IMR-90 (cell line): ENCODE measurements at regions not wholly inside any gene's neighbourhood (a gene's known extent, or its start where the extent isn't known, plus 50 kb on each side); places are given as distances from the start of the nearest gene placed in this dataset.

Experiments
- ATAC-seq: fragments of 200-7000 bp; cut with Tn5 transposase; 2 replicates; pipeline ENCODE4 v1.9.1; 2020; ENCODE audit warnings: low read depth, mild to moderate bottlenecking, moderate library complexity
- BruUV-seq: library from RNA; stranded (reverse); fragments of 400-500 nt; replicated peaks from 2 replicates; lab custom pipeline; 2021; lab: Mats Ljungman, UMichigan
- CTCF ChIA-PET: fragments of 300-600 bp; formaldehyde crosslinking; extraction: SDS; loops from one replicate; lab custom pipeline; 2021; ENCODE audit warnings: antibody characterized with exemption; lab: Yijun Ruan, JAX
- POLR2A ChIA-PET: fragments of 300-600 bp; sonication (Branson Sonifier 250); formaldehyde crosslinking; loops from one replicate; lab custom pipeline; 2022; ENCODE audit warnings: antibody characterized with exemption; ENCODE audit not compliant: unreplicated experiment; lab: Charles Lee
- DNase-seq: peaks from one replicate; pipeline ENCODE4 v3.0.0; 2013
- H2AFZ ChIP-seq: replicated peaks from 2 replicates; pipeline ENCODE3; 2013; ENCODE audit warnings: low read length, mild to moderate bottlenecking; ENCODE audit not compliant: poor library complexity
- H2AK5ac ChIP-seq: 2 replicates; pipeline ENCODE4 v1.6.1; 2013; ENCODE audit warnings: low read depth, low read length, inconsistent platforms
- H2AK9ac ChIP-seq: replicated peaks from 2 replicates; pipeline ENCODE3; 2013; ENCODE audit warnings: mild to moderate bottlenecking, low read depth, low read length, moderate library complexity; ENCODE audit not compliant: poor library complexity
- H2BK120ac ChIP-seq: 2 replicates; pipeline ENCODE4 v1.6.1; 2013; ENCODE audit warnings: low read depth, low read length, inconsistent platforms
- H2BK15ac ChIP-seq: 3 replicates; pipeline ENCODE4 v1.6.1; 2013; ENCODE audit warnings: low read depth, low read length, inconsistent platforms
- H2BK20ac ChIP-seq: 2 replicates; pipeline ENCODE4 v1.6.1; 2013; ENCODE audit warnings: low read depth, mild to moderate bottlenecking, inconsistent platforms, low read length, moderate library complexity
- H2BK5ac ChIP-seq: 2 replicates; pipeline ENCODE4 v1.6.1; 2013; ENCODE audit warnings: mild to moderate bottlenecking, low read depth, low read length, inconsistent platforms; ENCODE audit not compliant: poor library complexity, severe bottlenecking
- H3K14ac ChIP-seq: replicated peaks from 2 replicates; pipeline ENCODE4 v1.6.1; 2013; ENCODE audit warnings: low read depth, low read length, inconsistent platforms
- H3K18ac ChIP-seq: 2 replicates; pipeline ENCODE4 v1.6.1; 2013; ENCODE audit warnings: low read depth, low read length, control low read depth
- H3K23ac ChIP-seq: 2 replicates; pipeline ENCODE4 v1.6.1; 2013; ENCODE audit warnings: low read depth, low read length, inconsistent platforms
- H3K27ac ChIP-seq: 2 replicates; pipeline ENCODE4 v1.5.1; 2013; ENCODE audit warnings: mild to moderate bottlenecking, control low read depth, low read length; ENCODE audit not compliant: insufficient read depth
- H3K27me3 ChIP-seq: 2 replicates; pipeline ENCODE4 v1.6.1; 2013; ENCODE audit warnings: low read length; ENCODE audit not compliant: control insufficient read depth, insufficient read depth
- H3K36me3 ChIP-seq: 2 replicates; pipeline ENCODE4 v1.6.1; 2013; ENCODE audit warnings: low read length, mixed read lengths; ENCODE audit not compliant: control insufficient read depth, insufficient read depth
- H3K4ac ChIP-seq: 2 replicates; pipeline ENCODE4 v1.6.1; 2013; ENCODE audit warnings: low read depth, low read length, inconsistent platforms
- H3K4me1 ChIP-seq: 2 replicates; pipeline ENCODE4 v1.6.1; 2013; ENCODE audit warnings: low read length, mixed read lengths; ENCODE audit not compliant: control insufficient read depth, insufficient read depth
- H3K4me2 ChIP-seq: 2 replicates; pipeline ENCODE4 v1.6.1; 2013; ENCODE audit warnings: low read depth, mild to moderate bottlenecking, control low read depth, low read length, moderate library complexity
- H3K4me3 ChIP-seq: 2 replicates; pipeline ENCODE4 v1.5.1; 2013; ENCODE audit warnings: low read depth, mild to moderate bottlenecking, control low read depth, low read length, moderate library complexity; ENCODE audit not compliant: insufficient read depth
- H3K56ac ChIP-seq: 2 replicates; pipeline ENCODE4 v1.6.1; 2013; ENCODE audit warnings: low read length, inconsistent platforms; ENCODE audit not compliant: insufficient read depth; ENCODE audit errors: extremely low read depth
- H3K79me1 ChIP-seq, 2 experiments: 2 replicates each; pipeline ENCODE4 v1.6.1; 2013; ENCODE audit warnings: low read length in 2 of 2, inconsistent platforms in 1 of 2, low read depth in 1 of 2
- H3K9ac ChIP-seq: 2 replicates; pipeline ENCODE4 v1.6.1; 2013; ENCODE audit warnings: low read depth, low read length, control low read depth
- H3K9me1 ChIP-seq: 2 replicates; pipeline ENCODE4 v1.6.1; 2013; ENCODE audit warnings: low read length, inconsistent platforms; ENCODE audit not compliant: insufficient read depth
- H3K9me3 ChIP-seq: 2 replicates; pipeline ENCODE4 v1.6.1; 2013; ENCODE audit warnings: low read length; ENCODE audit not compliant: control insufficient read depth, insufficient read depth
- H4K20me1 ChIP-seq: 2 replicates; pipeline ENCODE4 v1.6.1; 2013; ENCODE audit warnings: low read length, inconsistent platforms; ENCODE audit not compliant: insufficient read depth
- H4K5ac ChIP-seq: 2 replicates; pipeline ENCODE4 v1.6.1; 2013; ENCODE audit warnings: mild to moderate bottlenecking, low read depth, low read length, control low read depth
- H4K8ac ChIP-seq, 2 experiments: 2 replicates each; pipeline ENCODE4 v1.6.1; 2013; ENCODE audit warnings: low read depth in 2 of 2, low read length in 2 of 2, control low read depth in 1 of 2, inconsistent platforms in 1 of 2
- H4K91ac ChIP-seq: 2 replicates; pipeline ENCODE4 v1.6.1; 2013; ENCODE audit warnings: low read depth, low read length, inconsistent platforms; ENCODE audit not compliant: insufficient read depth
- BHLHE40 ChIP-seq: fragments of 150-350 bp; IDR thresholded peaks from 2 replicates; pipeline ENCODE4 v1.6.1; 2016; ENCODE audit warnings: mild to moderate bottlenecking, low read depth, low read length
- CHD1 ChIP-seq: IDR thresholded peaks from 2 replicates; pipeline ENCODE4 v1.6.1; 2012; ENCODE audit warnings: low read depth, low read length, improper control_type of control experiment
- FOS ChIP-seq: fragments of 150-350 bp; IDR thresholded peaks from 2 replicates; pipeline ENCODE4 v1.6.1; 2016; ENCODE audit warnings: low read depth, low read length
- MAFK ChIP-seq: IDR thresholded peaks from 2 replicates; pipeline ENCODE4 v1.6.1; 2012; ENCODE audit warnings: low read depth, low read length, improper control_type of control experiment
- MAZ ChIP-seq: IDR thresholded peaks from 2 replicates; pipeline ENCODE4 v1.6.1; 2012; ENCODE audit warnings: low read depth, mild to moderate bottlenecking, low read length, improper control_type of control experiment, moderate library complexity, borderline replicate concordance
- MXI1 ChIP-seq: IDR thresholded peaks from 2 replicates; pipeline ENCODE4 v1.6.1; 2012; ENCODE audit warnings: low read depth, mild to moderate bottlenecking, low read length, moderate library complexity, borderline replicate concordance
- NFE2L2 ChIP-seq: fragments of 150-350 bp; IDR thresholded peaks from 2 replicates; pipeline ENCODE4 v1.6.1; 2016; ENCODE audit warnings: low read depth, mild to moderate bottlenecking, low read length
- POLR2A ChIP-seq: IDR thresholded peaks from 2 replicates; pipeline ENCODE4 v1.6.1; 2012; ENCODE audit warnings: mild to moderate bottlenecking, low read depth, low read length
- RAD21 ChIP-seq: IDR thresholded peaks from 2 replicates; pipeline ENCODE4 v1.6.1; 2012; ENCODE audit warnings: low read length, improper control_type of control experiment
- RCOR1 ChIP-seq: IDR thresholded peaks from 2 replicates; pipeline ENCODE4 v1.6.1; 2012; ENCODE audit warnings: mild to moderate bottlenecking, low read length, improper control_type of control experiment; ENCODE audit not compliant: insufficient replicate concordance
- RFX5 ChIP-seq: IDR thresholded peaks from 2 replicates; pipeline ENCODE4 v1.8.0; 2012; ENCODE audit warnings: low read depth, mild to moderate bottlenecking, low read length, moderate library complexity
- SMC3 ChIP-seq: fragments of 150-350 bp; IDR thresholded peaks from 2 replicates; pipeline ENCODE4 v1.6.1; 2016; ENCODE audit warnings: low read depth, mild to moderate bottlenecking, antibody characterized with exemption, low read length, moderate library complexity
- WGBS, 2 experiments: methylation state at CpG; one replicate each; pipeline versions ENCODE4 v1.1.5 to v1.1.7; 2013; ENCODE audit warnings: missing lambda C conversion rate in 2 of 2; ENCODE audit not compliant: insufficient read length in 1 of 2; ENCODE audit errors: extremely low coverage in 2 of 2; 5-methylcytosine and 5-hydroxymethylcytosine counted together
- dilution Hi-C: fragments of 300-500 bp; cut with HindIII; formaldehyde crosslinking; loops from one replicate; pipeline ENCODE4 v1.14.3; 2018; ENCODE audit warnings: low sequenced_read_pairs; ENCODE audit not compliant: unreplicated experiment
- in situ Hi-C: fragments of 300-500 bp; cut with MboI; formaldehyde crosslinking; loops from 3 replicates; pipeline ENCODE4 v1.14.3; 2019; ENCODE audit warnings: low sequenced_read_pairs, inconsistent platforms, mixed read lengths
- intact Hi-C: fragments of 100-400 bp; cut with micrococcal nuclease; formaldehyde crosslinking; loops from 2 replicates; pipeline ENCODE4 v1.10.0; 2022
- TF ChIP-seq, protein P1 (sequence below): conservative IDR thresholded peaks from 2 replicates; pipeline ENCODE4 v1.5.1; 2012; ENCODE audit warnings: mild to moderate bottlenecking, low read depth, low read length, improper control_type of control experiment
- TF ChIP-seq, protein P2 (sequence below): fragments of 150-350 bp; IDR thresholded peaks from 2 replicates; pipeline ENCODE4 v1.6.1; 2016; ENCODE audit warnings: low read depth, mild to moderate bottlenecking, low read length, moderate library complexity, borderline replicate concordance
- TF ChIP-seq, protein P3 (sequence below): fragments of 150-350 bp; IDR thresholded peaks from 2 replicates; pipeline ENCODE4 v1.6.1; 2017; ENCODE audit warnings: mild to moderate bottlenecking, antibody characterized with exemption, low read length, low read depth

DNA sequence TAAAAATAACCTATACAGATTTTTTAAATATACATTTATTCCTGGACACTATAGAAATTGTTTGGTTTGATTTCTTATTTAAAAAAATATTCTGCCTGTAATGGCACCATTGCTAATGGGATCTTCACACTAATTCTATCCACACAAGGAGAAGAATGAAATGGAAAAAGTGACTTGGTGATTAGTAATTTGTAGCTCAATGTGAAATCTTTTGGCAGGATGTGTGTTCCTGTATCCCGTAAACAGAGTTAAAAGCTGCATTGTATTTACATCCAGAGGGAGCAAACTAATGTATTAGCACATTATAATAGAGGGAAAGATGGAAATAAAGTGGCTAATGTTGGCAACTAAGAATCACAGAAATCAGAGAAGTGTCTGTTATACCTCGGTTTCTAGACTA lies 1455.3 kb upstream of the FLRT2 start:
- no TSS peak for BruUV-seq
- no peak overlapping the region for H2BK120ac ChIP-seq
- H3K4me2 ChIP-seq, result no peak overlapping the region
- H3K36me3 ChIP-seq, result no peaks in the 10 kb centered on the region
- in situ Hi-C loops, result no loop called here
- intact Hi-C loops, result no loop called here
- no peak overlapping the region for H3K4ac ChIP-seq
- CTCF ChIA-PET, result no interaction called here
- H2BK15ac ChIP-seq, result no peak overlapping the region
- no peak for ATAC-seq
- H2AK5ac ChIP-seq, result no peak overlapping the region
- TF ChIP-seq RAD21 (no peak), NFE2L2 (no peak), SMC3 (no peak), MAFK (no peak), RCOR1 (no peak), MXI1 (no peak), CHD1 (no peak), FOS (no peak), MAZ (no peak), POLR2A (no peak), RFX5 (no peak), BHLHE40 (no peak)
- TF ChIP-seq, protein P1, sequence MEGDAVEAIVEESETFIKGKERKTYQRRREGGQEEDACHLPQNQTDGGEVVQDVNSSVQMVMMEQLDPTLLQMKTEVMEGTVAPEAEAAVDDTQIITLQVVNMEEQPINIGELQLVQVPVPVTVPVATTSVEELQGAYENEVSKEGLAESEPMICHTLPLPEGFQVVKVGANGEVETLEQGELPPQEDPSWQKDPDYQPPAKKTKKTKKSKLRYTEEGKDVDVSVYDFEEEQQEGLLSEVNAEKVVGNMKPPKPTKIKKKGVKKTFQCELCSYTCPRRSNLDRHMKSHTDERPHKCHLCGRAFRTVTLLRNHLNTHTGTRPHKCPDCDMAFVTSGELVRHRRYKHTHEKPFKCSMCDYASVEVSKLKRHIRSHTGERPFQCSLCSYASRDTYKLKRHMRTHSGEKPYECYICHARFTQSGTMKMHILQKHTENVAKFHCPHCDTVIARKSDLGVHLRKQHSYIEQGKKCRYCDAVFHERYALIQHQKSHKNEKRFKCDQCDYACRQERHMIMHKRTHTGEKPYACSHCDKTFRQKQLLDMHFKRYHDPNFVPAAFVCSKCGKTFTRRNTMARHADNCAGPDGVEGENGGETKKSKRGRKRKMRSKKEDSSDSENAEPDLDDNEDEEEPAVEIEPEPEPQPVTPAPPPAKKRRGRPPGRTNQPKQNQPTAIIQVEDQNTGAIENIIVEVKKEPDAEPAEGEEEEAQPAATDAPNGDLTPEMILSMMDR, result no peak
- TF ChIP-seq, protein P2, sequence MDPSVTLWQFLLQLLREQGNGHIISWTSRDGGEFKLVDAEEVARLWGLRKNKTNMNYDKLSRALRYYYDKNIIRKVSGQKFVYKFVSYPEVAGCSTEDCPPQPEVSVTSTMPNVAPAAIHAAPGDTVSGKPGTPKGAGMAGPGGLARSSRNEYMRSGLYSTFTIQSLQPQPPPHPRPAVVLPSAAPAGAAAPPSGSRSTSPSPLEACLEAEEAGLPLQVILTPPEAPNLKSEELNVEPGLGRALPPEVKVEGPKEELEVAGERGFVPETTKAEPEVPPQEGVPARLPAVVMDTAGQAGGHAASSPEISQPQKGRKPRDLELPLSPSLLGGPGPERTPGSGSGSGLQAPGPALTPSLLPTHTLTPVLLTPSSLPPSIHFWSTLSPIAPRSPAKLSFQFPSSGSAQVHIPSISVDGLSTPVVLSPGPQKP, result no peak
- TF ChIP-seq, protein P3, sequence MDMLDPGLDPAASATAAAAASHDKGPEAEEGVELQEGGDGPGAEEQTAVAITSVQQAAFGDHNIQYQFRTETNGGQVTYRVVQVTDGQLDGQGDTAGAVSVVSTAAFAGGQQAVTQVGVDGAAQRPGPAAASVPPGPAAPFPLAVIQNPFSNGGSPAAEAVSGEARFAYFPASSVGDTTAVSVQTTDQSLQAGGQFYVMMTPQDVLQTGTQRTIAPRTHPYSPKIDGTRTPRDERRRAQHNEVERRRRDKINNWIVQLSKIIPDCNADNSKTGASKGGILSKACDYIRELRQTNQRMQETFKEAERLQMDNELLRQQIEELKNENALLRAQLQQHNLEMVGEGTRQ, result no peak
- H3K9me1 ChIP-seq, result no peaks in the 10 kb centered on the region
- no peak overlapping the region for H3K56ac ChIP-seq
- no peak overlapping the region for H4K8ac ChIP-seq
- no peak overlapping the region for H3K14ac ChIP-seq
- H4K5ac ChIP-seq, result no peak overlapping the region
- no peaks in the 10 kb centered on the region for H3K27me3 ChIP-seq
- DNase-seq, result no peak
- no peak overlapping the region for H3K27ac ChIP-seq
- no peak overlapping the region for H3K4me3 ChIP-seq
- no peak overlapping the region for H3K23ac ChIP-seq
- 100% methylated on average over 1 of the region's 2 CpGs; no CpG with 5 or more reads in 1 of the 2 experiments for WGBS, 2 experiments
- no peaks in the 10 kb centered on the region for H3K4me1 ChIP-seq
- H2AFZ ChIP-seq, result no peak overlapping the region
- no peak overlapping the region for H2AK9ac ChIP-seq
- no peak overlapping the region for H2BK20ac ChIP-seq
- no peaks in the 10 kb centered on the region for H3K9me3 ChIP-seq
- no peaks in the 10 kb centered on the region for H3K79me1 ChIP-seq
- dilution Hi-C loops, result no loop called here
- no peak overlapping the region for H4K91ac ChIP-seq
- no peaks in the 10 kb centered on the region for H4K20me1 ChIP-seq
- H3K18ac ChIP-seq, result no peak overlapping the region
- POLR2A ChIA-PET, result no interaction called here
- H2BK5ac ChIP-seq, result no peak overlapping the region
- no peak overlapping the region for H3K9ac ChIP-seq
